ENCODE measurements at regions not wholly inside any gene's neighbourhood (a gene's known extent, or its start where the extent isn't known, plus 50 kb on each side); places are given as distances from the start of the nearest gene placed in this dataset.

GRCh38 chr13:56317841-56318240, 822.9 kb upstream of the PRR20A start:
- TF ChIP-seq EZH2 (IDR thresholded peaks at IDR 0.05; ENCODE audit: low read length, missing control alignments) = no peak
- TF ChIP-seq CTCF (conservative IDR thresholded peaks at IDR 0.05 in 1 of 2, IDR thresholded peaks at IDR 0.05 in 1 of 2; ENCODE audit: low read depth in 1 of 2, low read length in 2 of 2) = no peak
